GM10266 (cell line): ENCODE measurements at regions not wholly inside any gene's neighbourhood (a gene's known extent, or its start where the extent isn't known, plus 50 kb on each side); places are given as distances from the start of the nearest gene placed in this dataset.

Experiments used
- DNase-seq: peaks from one replicate; pipeline ENCODE4 v3.0.0; 2012; ENCODE audit errors: extremely low spot score
- CTCF ChIP-seq: IDR thresholded peaks from 2 replicates; pipeline ENCODE4 v1.5.1; 2012; ENCODE audit warnings: mild to moderate bottlenecking, low read depth; ENCODE audit not compliant: control insufficient read depth, insufficient read depth; ENCODE audit errors: missing control alignments

GRCh38 chr1:59085101-59085500, 211.8 kb upstream of the FGGY start:
- no peak for TF ChIP-seq CTCF
- no peak for DNase-seq

- TF ChIP-seq CTCF = no peak
- no peak for DNase-seq
Measured at GRCh38 chr1:59089036-59089798, 207.7 kb upstream of the FGGY start.

- no peak for DNase-seq
- TF ChIP-seq CTCF = no peak
Measured at GRCh38 chr1:59089922-59090457, 206.9 kb upstream of the FGGY start.

- DNase-seq = no peak
Measured at GRCh38 chr1:59092126-59092525, 204.8 kb upstream of the FGGY start.

GRCh38 chr1:59094001-59094400, 202.9 kb upstream of the FGGY start:
- TF ChIP-seq CTCF = no peak
- no peak for DNase-seq

More at GRCh38 chr1:59092126-59092525, 204.8 kb upstream of the FGGY start:
- no peak for TF ChIP-seq CTCF

- no peak for DNase-seq
Measured at GRCh38 chr1:59096501-59096900, 200.4 kb upstream of the FGGY start.

More at GRCh38 chr1:59096501-59096900, 200.4 kb upstream of the FGGY start:
- TF ChIP-seq CTCF = no peak
